Fibroblast of lung (primary cell): ENCODE measurements at regions not wholly inside any gene's neighbourhood (a gene's known extent, or its start where the extent isn't known, plus 50 kb on each side); places are given as distances from the start of the nearest gene placed in this dataset.

Source experiments
- EZH2 ChIP-seq: IDR thresholded peaks from 2 replicates; pipeline ENCODE4 v1.5.1; 2012; ENCODE audit warnings: low read length, control low read depth, mild to moderate bottlenecking; ENCODE audit errors: missing control alignments
- TF ChIP-seq, protein P1 (sequence below), 2 donors: IDR thresholded peaks in 1 of 2; conservative IDR thresholded peaks in 1 of 2; 1 replicate in 1 of 2; 2 replicates in 1 of 2; pipeline ENCODE4 v1.5.1; 2011 to 2012; ENCODE audit warnings: low read length in 2 of 2, control low read depth in 1 of 2, inconsistent platforms in 1 of 2, low read depth in 1 of 2, mild to moderate bottlenecking in 1 of 2

DNA sequence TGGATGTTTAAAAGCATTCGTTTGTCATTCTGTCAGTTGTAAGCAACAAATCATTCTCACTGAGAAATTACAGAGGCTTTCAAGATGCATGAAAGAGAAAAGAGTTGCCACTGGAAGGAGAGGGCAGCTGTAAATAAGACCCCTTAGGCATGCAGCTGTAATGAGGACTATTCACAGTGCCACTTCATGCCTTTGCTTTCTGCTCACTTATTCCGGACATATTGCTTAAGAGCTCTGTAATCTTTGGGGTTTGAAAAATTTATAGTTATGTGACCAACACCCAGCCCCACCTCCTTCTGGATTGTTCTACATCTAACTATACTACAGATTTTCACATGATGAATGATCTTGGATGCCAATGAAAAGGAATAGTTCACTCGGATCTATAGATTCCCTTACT is 194.8 kb upstream of the DCN start:
- TF ChIP-seq EZH2: no peak
- TF ChIP-seq, protein P1, sequence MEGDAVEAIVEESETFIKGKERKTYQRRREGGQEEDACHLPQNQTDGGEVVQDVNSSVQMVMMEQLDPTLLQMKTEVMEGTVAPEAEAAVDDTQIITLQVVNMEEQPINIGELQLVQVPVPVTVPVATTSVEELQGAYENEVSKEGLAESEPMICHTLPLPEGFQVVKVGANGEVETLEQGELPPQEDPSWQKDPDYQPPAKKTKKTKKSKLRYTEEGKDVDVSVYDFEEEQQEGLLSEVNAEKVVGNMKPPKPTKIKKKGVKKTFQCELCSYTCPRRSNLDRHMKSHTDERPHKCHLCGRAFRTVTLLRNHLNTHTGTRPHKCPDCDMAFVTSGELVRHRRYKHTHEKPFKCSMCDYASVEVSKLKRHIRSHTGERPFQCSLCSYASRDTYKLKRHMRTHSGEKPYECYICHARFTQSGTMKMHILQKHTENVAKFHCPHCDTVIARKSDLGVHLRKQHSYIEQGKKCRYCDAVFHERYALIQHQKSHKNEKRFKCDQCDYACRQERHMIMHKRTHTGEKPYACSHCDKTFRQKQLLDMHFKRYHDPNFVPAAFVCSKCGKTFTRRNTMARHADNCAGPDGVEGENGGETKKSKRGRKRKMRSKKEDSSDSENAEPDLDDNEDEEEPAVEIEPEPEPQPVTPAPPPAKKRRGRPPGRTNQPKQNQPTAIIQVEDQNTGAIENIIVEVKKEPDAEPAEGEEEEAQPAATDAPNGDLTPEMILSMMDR (conservative IDR thresholded peaks at IDR 0.05 in 1 of 2, IDR thresholded peaks at IDR 0.05 in 1 of 2; ENCODE audit: low read depth in 1 of 2, low read length in 2 of 2): no peak
